Naive thymus-derived CD4-positive, alpha-beta T cell (primary cell): ENCODE measurements at regions not wholly inside any gene's neighbourhood (a gene's known extent, or its start where the extent isn't known, plus 50 kb on each side); places are given as distances from the start of the nearest gene placed in this dataset.
"Not testable (repeated sequence)": the region's sequence is repeated elsewhere in the genome, so short reads cannot be mapped to it uniquely, and the experiment has no call there.

Experiments
- ATAC-seq: fragments of 150-1000 bp; cut with Tn5 transposase; 2 replicates; pipeline ENCODE4 v1.10.0; 2021; ENCODE audit warnings: mild to moderate bottlenecking, moderate library complexity
- CTCF ChIA-PET: fragments of 350-600 bp; sonication (Branson Sonifier 250); formaldehyde crosslinking; loops from one replicate; lab custom pipeline; 2021; ENCODE audit warnings: antibody characterized with exemption; lab: Charles Lee
- POLR2A ChIA-PET: fragments of 350-600 bp; sonication (Branson Sonifier 250); formaldehyde crosslinking; loops from one replicate; lab custom pipeline; 2021; ENCODE audit warnings: antibody characterized with exemption, inconsistent platforms; lab: Charles Lee
- DNase-seq, 9 donors: peaks; one replicate each; pipeline versions ENCODE4 v3.0.0 to v3.0.0-alpha.2; 2020 to 2022; ENCODE audit warnings: mixed read lengths in 1 of 9
- H3K27ac ChIP-seq: one replicate; pipeline ENCODE4 v1.7.0; 2013; ENCODE audit warnings: mild to moderate bottlenecking, low read depth, low read length, moderate library complexity
- H3K27me3 ChIP-seq, 2 donors: one replicate each; pipeline ENCODE4 v1.7.0; 2013; ENCODE audit warnings: low read length in 2 of 2, mild to moderate bottlenecking in 2 of 2, moderate library complexity in 2 of 2; ENCODE audit not compliant: control insufficient read depth in 2 of 2, insufficient read depth in 2 of 2
- H3K36me3 ChIP-seq, 3 experiments: 1 replicate in 2 of 3; 2 replicates in 1 of 3; pipeline ENCODE4 v1.7.0; 2013; ENCODE audit warnings: low read length in 3 of 3, mild to moderate bottlenecking in 3 of 3, moderate library complexity in 1 of 3; ENCODE audit not compliant: insufficient read depth in 3 of 3, control insufficient read depth in 2 of 3
- H3K4me1 ChIP-seq, 2 donors: one replicate each; pipeline ENCODE4 v1.7.0; 2013; ENCODE audit warnings: low read length in 2 of 2, mild to moderate bottlenecking in 2 of 2, moderate library complexity in 1 of 2; ENCODE audit not compliant: control insufficient read depth in 2 of 2, insufficient read depth in 2 of 2
- H3K4me3 ChIP-seq: 2 replicates; pipeline ENCODE4 v1.7.0; 2013; ENCODE audit warnings: mild to moderate bottlenecking, low read length
- H3K9me3 ChIP-seq, 3 experiments: 1 replicate in 2 of 3; 2 replicates in 1 of 3; pipeline ENCODE4 v1.7.0; 2013; ENCODE audit warnings: low read length in 3 of 3; ENCODE audit not compliant: control insufficient read depth in 2 of 3
- H3K27ac Mint-ChIP-seq, 9 donors: one replicate each; pipeline ENCODE4 v1.8.0; 2020 to 2022; ENCODE audit warnings: mixed read lengths in 9 of 9, mild to moderate bottlenecking in 8 of 9, moderate library complexity in 5 of 9, inconsistent platforms in 2 of 9
- H3K27me3 Mint-ChIP-seq, 5 donors: one replicate each; pipeline ENCODE4 v1.8.0; 2021 to 2022; ENCODE audit warnings: mixed read lengths in 5 of 5, mild to moderate bottlenecking in 1 of 5
- H3K36me3 Mint-ChIP-seq, 5 donors: one replicate each; pipeline ENCODE4 v1.8.0; 2020 to 2022; ENCODE audit warnings: mixed read lengths in 5 of 5, mild to moderate bottlenecking in 3 of 5, inconsistent platforms in 1 of 5
- H3K4me1 Mint-ChIP-seq, 7 donors: one replicate each; pipeline ENCODE4 v1.8.0; 2020 to 2022; ENCODE audit warnings: mixed read lengths in 7 of 7, mild to moderate bottlenecking in 3 of 7, inconsistent platforms in 1 of 7
- H3K4me3 Mint-ChIP-seq, 10 donors: one replicate each; pipeline ENCODE4 v1.8.0; 2020 to 2022; ENCODE audit warnings: mild to moderate bottlenecking in 10 of 10, mixed read lengths in 10 of 10, moderate library complexity in 6 of 10, inconsistent platforms in 2 of 10
- H3K9me3 Mint-ChIP-seq, 11 donors: one replicate each; pipeline ENCODE4 v1.8.0; 2020 to 2022; ENCODE audit warnings: mixed read lengths in 11 of 11, mild to moderate bottlenecking in 4 of 11, inconsistent platforms in 1 of 11, moderate library complexity in 1 of 11
- intact Hi-C, 2 donors: fragments of 100-400 bp; cut with micrococcal nuclease; formaldehyde crosslinking; loops; one replicate each; pipeline ENCODE4 v1.15.1; 2023

DNA sequence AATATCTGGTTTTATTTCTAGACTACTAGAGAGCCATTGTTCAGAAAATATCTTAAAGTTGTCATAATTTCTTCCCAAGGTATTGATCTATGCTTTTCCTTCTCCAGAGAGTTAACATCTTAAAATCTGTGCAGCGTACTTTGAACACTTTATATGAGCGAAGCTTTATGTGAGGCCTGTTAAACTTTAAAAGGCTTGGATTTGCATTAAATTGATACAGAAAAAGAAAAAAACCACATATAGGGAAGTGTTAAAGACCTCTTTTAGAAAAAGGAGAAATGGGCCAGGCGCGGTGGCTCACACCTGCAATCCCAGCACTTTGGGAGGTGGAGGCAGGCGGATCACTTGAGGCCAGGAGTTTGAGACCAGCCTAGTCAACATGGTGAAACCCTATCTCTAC is 59.2 kb upstream of the MORC3 start:
- H3K27ac ChIP-seq: peak overlapping the region; percentile 76
- peak overlapping the region; percentile 57 for H3K4me3 ChIP-seq
- CTCF ChIA-PET: interaction anchor here (1.1 to 1.5 kb wide), 5 partner anchors 11 to 120 kb away, joined by 3 to 5 read pairs (median 4); partner anchors contain the start of gene MORC3
- no peaks in the 10 kb centered on the region for H3K9me3 ChIP-seq
- ATAC-seq: no peak
- no peaks in the 10 kb centered on the region for H3K27me3 ChIP-seq
- Mint-ChIP-seq H3K36me3 (peaks cover 10 to 39% (median 14%) of the 10 kb centered on the region in 5 donors), H3K27me3 (no peaks in the 10 kb centered on the region), H3K9me3 (no peaks in the 10 kb centered on the region), H3K27ac (peak overlapping the region in 8 of 9 donors; percentile 90 to 97 (median 93)), H3K4me3 (peak overlapping the region; percentile 81 to 91 (median 86)), H3K4me1 (peaks cover 9 to 24% (median 18%) of the 10 kb centered on the region in 7 donors)
- intact Hi-C loops: loop anchor here (1.0 to 2.0 kb wide), 7 partner anchors 27 to 105 kb away; partner anchors contain the start of genes DOP1B (in 1 of the 2) and MORC3 (in 1 of the 2)
- peaks cover 0 to 6% of the 10 kb centered on the region in 2 donors for H3K4me1 ChIP-seq
- peaks cover 0 to 9% (median 0%) of the 10 kb centered on the region in 3 experiments for H3K36me3 ChIP-seq
- POLR2A ChIA-PET: interaction anchor here (0.8 to 3.3 kb wide), 5 partner anchors 28 to 60 kb away, joined by 3 to 18 read pairs (median 8); partner anchors contain the start of gene MORC3
- DNase-seq: no peak

- Histone ChIP-seq H3K27ac (no peak overlapping the region), H3K4me1 (peaks cover 0 to 6% of the 10 kb centered on the region in 2 donors), H3K9me3 (no peaks in the 10 kb centered on the region), H3K27me3 (no peaks in the 10 kb centered on the region), H3K4me3 (no peak overlapping the region), H3K36me3 (peaks cover 0 to 8% (median 0%) of the 10 kb centered on the region in 3 experiments)
- ChIA-PET POLR2A (interaction anchor here (0.6 to 3.3 kb wide), 5 partner anchors 27 to 74 kb away, joined by 3 to 17 read pairs (median 4); partner anchors contain the start of gene MORC3), CTCF (interaction anchor here (0.6 to 1.5 kb wide), 5 partner anchors 10 to 1041 kb away, joined by 3 to 6 read pairs (median 4); partner anchors contain the start of gene MORC3)
- Mint-ChIP-seq H3K4me1 (peaks cover 9 to 24% (median 18%) of the 10 kb centered on the region in 7 donors), H3K27me3 (no peaks in the 10 kb centered on the region), H3K4me3 (no peak overlapping the region), H3K27ac (peak overlapping the region in 1 of 9 donors; percentile 91), H3K9me3 (no peaks in the 10 kb centered on the region), H3K36me3 (peaks cover 9 to 38% (median 13%) of the 10 kb centered on the region in 5 donors)
- DNase-seq: no peak
- intact Hi-C loops: loop anchor here in 1 of 2 donors (2.0 kb wide), 1 partner anchor 69 kb away; no protein-coding TSS in a partner anchor
- ATAC-seq: no peak
These were observed 58.5 kb upstream of the MORC3 start for GRCh38 chr21:36261459-36261858.

DNA sequence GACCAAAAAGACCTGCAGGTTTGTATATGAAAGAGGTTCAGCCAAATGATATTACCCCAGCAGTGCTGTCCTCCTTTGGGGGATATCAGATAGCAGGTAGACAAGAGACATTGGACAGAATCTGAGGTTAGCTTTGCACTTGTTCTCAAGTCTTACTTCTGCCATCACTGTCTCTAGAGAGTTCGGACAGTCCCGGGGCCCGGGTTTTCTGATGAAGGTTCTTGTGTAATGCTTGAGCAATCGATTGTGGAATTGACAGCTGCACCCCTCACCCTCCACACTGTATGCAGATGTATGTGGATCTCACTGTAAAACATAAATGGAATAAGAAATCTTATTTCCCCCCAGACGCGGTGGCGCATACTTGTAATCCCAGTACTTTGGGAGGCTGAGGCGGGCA is 56.2 kb upstream of the MORC3 start:
- H3K27ac ChIP-seq: no peak overlapping the region
- intact Hi-C loops: no loop called here
- no peaks in the 10 kb centered on the region for H3K36me3 ChIP-seq
- Mint-ChIP-seq H3K4me3 (no peak overlapping the region), H3K4me1 (peaks cover 4 to 17% (median 13%) of the 10 kb centered on the region in 7 donors), H3K36me3 (peaks cover 4 to 34% (median 9%) of the 10 kb centered on the region in 5 donors), H3K27me3 (no peaks in the 10 kb centered on the region), H3K27ac (peak overlapping the region in 1 of 9 donors; percentile 38), H3K9me3 (peaks cover 0 to 2% (median 0%) of the 10 kb centered on the region in 11 donors)
- H3K27me3 ChIP-seq: no peaks in the 10 kb centered on the region
- DNase-seq (no peak), ATAC-seq (no peak)
- ChIA-PET CTCF (interaction anchor here (0.6 to 1.3 kb wide), 2 partner anchors 56 to 147 kb away, joined by 3 to 4 read pairs; partner anchors contain the start of gene MORC3), POLR2A (interaction anchor here (0.5 to 3.3 kb wide), 7 partner anchors 9 to 65 kb away, joined by 3 to 17 read pairs (median 3); partner anchors contain the start of gene MORC3)
- H3K4me3 ChIP-seq: no peak overlapping the region
- H3K4me1 ChIP-seq: peaks cover 0 to 6% of the 10 kb centered on the region in 2 donors
- no peaks in the 10 kb centered on the region for H3K9me3 ChIP-seq

- ChIA-PET POLR2A (interaction anchor here (2.0 kb wide), 1 partner anchor 55 kb away, joined by 7 read pairs; the partner anchor contains the start of gene MORC3), CTCF (no interaction called here)
- H3K4me1 ChIP-seq: peaks cover 0 to 6% of the 10 kb centered on the region in 2 donors
- peaks cover 0 to 2% (median 0%) of the 10 kb centered on the region in 11 donors for H3K9me3 Mint-ChIP-seq
- H3K4me3 Mint-ChIP-seq: no peak overlapping the region
- peaks cover 4 to 32% (median 7%) of the 10 kb centered on the region in 5 donors for H3K36me3 Mint-ChIP-seq
- H3K36me3 ChIP-seq: no peaks in the 10 kb centered on the region
- intact Hi-C loops: no loop called here
- ATAC-seq (no peak), DNase-seq (no peak)
- H3K9me3 ChIP-seq: no peaks in the 10 kb centered on the region
- no peak overlapping the region for H3K27ac ChIP-seq
- no peaks in the 10 kb centered on the region for H3K27me3 Mint-ChIP-seq
- H3K4me3 ChIP-seq: no peak overlapping the region
- peaks cover 4 to 5% (median 5%) of the 10 kb centered on the region in 7 donors for H3K4me1 Mint-ChIP-seq
- H3K27me3 ChIP-seq: no peaks in the 10 kb centered on the region
- H3K27ac Mint-ChIP-seq: peak overlapping the region in 2 of 9 donors; percentile 3 to 33
These were observed 54.6 kb upstream of the MORC3 start for GRCh38 chr21:36265431-36265830.

- POLR2A ChIA-PET, H3K4me3 ChIP-seq, H3K27me3 ChIP-seq, CTCF ChIA-PET, H3K9me3 ChIP-seq, H3K36me3 ChIP-seq, H3K4me3 Mint-ChIP-seq, H3K4me1 Mint-ChIP-seq, H3K4me1 ChIP-seq, DNase-seq, H3K27ac ChIP-seq, H3K9me3 Mint-ChIP-seq, intact Hi-C loops, H3K27me3 Mint-ChIP-seq, ATAC-seq: not testable (repeated sequence)
- peak overlapping the region in 1 of 9 donors; percentile 90 for H3K27ac Mint-ChIP-seq
- peaks cover 4 to 39% (median 10%) of the 10 kb centered on the region in 5 donors for H3K36me3 Mint-ChIP-seq
These were observed 52.2 kb upstream of the MORC3 start for GRCh38 chr21:36267828-36268227.

DNA sequence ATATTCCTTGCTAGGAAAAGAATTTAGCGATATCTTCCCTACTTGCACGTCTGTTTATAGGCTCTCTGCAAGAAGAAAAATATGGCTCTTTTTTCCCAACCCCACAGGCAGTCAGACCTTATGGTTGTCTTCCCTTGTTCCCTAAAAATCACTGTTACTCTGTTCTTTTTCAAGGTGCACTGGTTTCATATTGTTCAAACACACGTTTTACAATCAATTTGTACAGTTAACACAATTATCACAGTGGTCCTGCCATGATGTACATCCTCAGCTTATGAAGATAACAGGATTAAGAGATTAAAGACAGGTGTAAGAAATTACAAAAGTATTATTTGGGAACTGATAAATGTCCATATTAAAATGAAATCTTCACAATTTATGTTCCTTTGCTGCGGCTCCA is 51.7 kb upstream of the MORC3 start:
- H3K27ac ChIP-seq, H3K36me3 ChIP-seq, H3K27ac Mint-ChIP-seq, H3K4me3 Mint-ChIP-seq, DNase-seq, POLR2A ChIA-PET, H3K9me3 ChIP-seq, CTCF ChIA-PET, H3K27me3 Mint-ChIP-seq, H3K9me3 Mint-ChIP-seq, H3K4me1 ChIP-seq, intact Hi-C loops, H3K27me3 ChIP-seq, H3K4me1 Mint-ChIP-seq, H3K4me3 ChIP-seq, ATAC-seq: not testable (repeated sequence)
- peaks cover 4 to 40% (median 10%) of the 10 kb centered on the region in 5 donors for H3K36me3 Mint-ChIP-seq
